HEK293 (cell line): ENCODE measurements at regions not wholly inside any gene's neighbourhood (a gene's known extent, or its start where the extent isn't known, plus 50 kb on each side); places are given as distances from the start of the nearest gene placed in this dataset.

Experiments used
- CTCF ChIA-PET: fragments of 350-600 bp; formaldehyde crosslinking; extraction: SDS; loops from one replicate; lab custom pipeline; 2021; ENCODE audit warnings: antibody characterized with exemption; lab: Yijun Ruan, JAX
- POLR2A ChIA-PET: fragments of 300-600 bp; formaldehyde crosslinking; extraction: SDS; loops from one replicate; lab custom pipeline; 2020; ENCODE audit warnings: antibody characterized with exemption, inconsistent platforms; lab: Yijun Ruan, JAX
- H3K27ac ChIP-seq: fragments of 200-500 bp; sonication (Bioruptor generic); 2 replicates; pipeline ENCODE4 v1.5.1; 2014; ENCODE audit warnings: low read depth, low read length, control low read depth, inconsistent platforms; ENCODE audit errors: extremely low read depth
- H3K36me3 ChIP-seq, 2 experiments: fragments of 200-500 bp in 1 of 2; sonication (Bioruptor generic) in 1 of 2; 1 replicate in 1 of 2; 2 replicates in 1 of 2; pipeline ENCODE4 v1.5.1; 2014 to 2017; ENCODE audit warnings: inconsistent platforms in 2 of 2, low read length in 2 of 2; ENCODE audit not compliant: control insufficient read depth in 2 of 2, insufficient read depth in 1 of 2
- H3K4me1 ChIP-seq: fragments of 200-500 bp; sonication (Bioruptor generic); 2 replicates; pipeline ENCODE4 v1.5.1; 2014; ENCODE audit warnings: mild to moderate bottlenecking, low read length, inconsistent platforms; ENCODE audit not compliant: control insufficient read depth, insufficient read depth
- H3K4me3 ChIP-seq: 2 replicates; pipeline ENCODE4 v1.5.1; 2011; ENCODE audit warnings: low read depth, mild to moderate bottlenecking, control low read depth, low read length, moderate library complexity
- H3K9me3 ChIP-seq: fragments of 200-500 bp; sonication (Bioruptor generic); 2 replicates; pipeline ENCODE4 v1.5.1; 2014; ENCODE audit warnings: low read depth, low read length, inconsistent platforms; ENCODE audit not compliant: control insufficient read depth, insufficient read depth
- IKZF3 ChIP-seq: fragments of 450-650 bp; IDR thresholded peaks from 2 replicates; pipeline ENCODE4 v1.5.0; 2018; ENCODE audit warnings: missing biosample characterization, mild to moderate bottlenecking, missing genetic modification characterization, moderate library complexity
- SP3 ChIP-seq: fragments of 450-650 bp; formaldehyde crosslinking; IDR thresholded peaks from 2 replicates; pipeline ENCODE4 v1.5.1; 2016; ENCODE audit warnings: missing biosample characterization, missing genetic modification characterization
- ZBTB11 ChIP-seq: fragments of 450-650 bp; formaldehyde crosslinking; conservative IDR thresholded peaks from 2 replicates; pipeline ENCODE4 v1.5.1; 2016; ENCODE audit warnings: low read depth, missing biosample characterization, missing genetic modification characterization
- ZBTB8A ChIP-seq: fragments of 450-650 bp; formaldehyde crosslinking; IDR thresholded peaks from 2 replicates; pipeline ENCODE4 v1.5.1; 2016; ENCODE audit warnings: missing biosample characterization, missing genetic modification characterization
- ZFP3 ChIP-seq: fragments of 450-650 bp; formaldehyde crosslinking; IDR thresholded peaks from 2 replicates; pipeline ENCODE4 v1.5.1; 2016; ENCODE audit warnings: low read depth, missing biosample characterization, missing genetic modification characterization
- ZFP41 ChIP-seq: fragments of 450-650 bp; formaldehyde crosslinking; IDR thresholded peaks from 2 replicates; pipeline ENCODE4 v1.5.1; 2016; ENCODE audit warnings: missing biosample characterization, missing genetic modification characterization, borderline replicate concordance
- ZNF112 ChIP-seq: fragments of 450-650 bp; formaldehyde crosslinking; IDR thresholded peaks from 2 replicates; pipeline ENCODE4 v1.5.0; 2017; ENCODE audit warnings: missing biosample characterization, missing genetic modification characterization
- ZNF175 ChIP-seq: fragments of 450-650 bp; formaldehyde crosslinking; IDR thresholded peaks from 2 replicates; pipeline ENCODE4 v1.5.1; 2016; ENCODE audit warnings: missing biosample characterization, missing genetic modification characterization
- ZNF2 ChIP-seq: fragments of 450-650 bp; formaldehyde crosslinking; IDR thresholded peaks from 2 replicates; pipeline ENCODE4 v1.5.1; 2016; ENCODE audit warnings: missing biosample characterization, missing genetic modification characterization
- ZNF211 ChIP-seq: fragments of 450-650 bp; formaldehyde crosslinking; IDR thresholded peaks from 2 replicates; pipeline ENCODE4 v1.5.1; 2016; ENCODE audit warnings: low read depth, missing biosample characterization, missing genetic modification characterization
- ZNF214 ChIP-seq: fragments of 450-650 bp; formaldehyde crosslinking; IDR thresholded peaks from 2 replicates; pipeline ENCODE4 v1.5.1; 2017; ENCODE audit warnings: missing biosample characterization, mild to moderate bottlenecking, missing genetic modification characterization, borderline replicate concordance
- ZNF23 ChIP-seq: fragments of 450-650 bp; formaldehyde crosslinking; IDR thresholded peaks from 2 replicates; pipeline ENCODE4 v1.5.1; 2016; ENCODE audit warnings: missing biosample characterization, missing genetic modification characterization, borderline replicate concordance
- ZNF350 ChIP-seq: fragments of 450-650 bp; formaldehyde crosslinking; IDR thresholded peaks from 2 replicates; pipeline ENCODE4 v1.5.0; 2017; ENCODE audit warnings: missing biosample characterization, mild to moderate bottlenecking, missing genetic modification characterization
- ZNF549 ChIP-seq: fragments of 450-650 bp; IDR thresholded peaks from 2 replicates; pipeline ENCODE4 v1.5.1; 2018; ENCODE audit warnings: missing biosample characterization, missing genetic modification characterization, mild to moderate bottlenecking, inconsistent platforms, moderate library complexity
- ZNF560 ChIP-seq: fragments of 450-650 bp; formaldehyde crosslinking; IDR thresholded peaks from 2 replicates; pipeline ENCODE4 v1.5.1; 2017; ENCODE audit warnings: missing biosample characterization, missing genetic modification characterization, borderline replicate concordance
- ZNF624 ChIP-seq: fragments of 450-650 bp; formaldehyde crosslinking; IDR thresholded peaks from 2 replicates; pipeline ENCODE4 v1.5.1; 2017; ENCODE audit warnings: missing biosample characterization, missing genetic modification characterization
- ZNF776 ChIP-seq: fragments of 450-650 bp; formaldehyde crosslinking; IDR thresholded peaks from 2 replicates; pipeline ENCODE4 v1.5.0; 2017; ENCODE audit warnings: missing biosample characterization, missing genetic modification characterization, borderline replicate concordance
- ZNF843 ChIP-seq: fragments of 450-650 bp; formaldehyde crosslinking; IDR thresholded peaks from 2 replicates; pipeline ENCODE4 v1.5.1; 2016; ENCODE audit warnings: missing biosample characterization, missing genetic modification characterization
- ZSCAN18 ChIP-seq: fragments of 450-650 bp; formaldehyde crosslinking; IDR thresholded peaks from 2 replicates; pipeline ENCODE4 v1.5.1; 2016; ENCODE audit warnings: missing biosample characterization, missing genetic modification characterization
- TF ChIP-seq, protein P1 (sequence below): fragments of 450-650 bp; formaldehyde crosslinking; IDR thresholded peaks from 2 replicates; pipeline ENCODE4 v1.5.1; 2016; ENCODE audit warnings: missing biosample characterization, missing genetic modification characterization
- TF ChIP-seq, protein P2 (sequence below): fragments of 450-650 bp; formaldehyde crosslinking; IDR thresholded peaks from 2 replicates; pipeline ENCODE4 v1.5.1; 2016; ENCODE audit warnings: missing biosample characterization, missing genetic modification characterization
- TF ChIP-seq, protein P3 (sequence below): fragments of 450-650 bp; IDR thresholded peaks from 2 replicates; pipeline ENCODE4 v1.5.1; 2018; ENCODE audit warnings: missing biosample characterization, missing genetic modification characterization
- TF ChIP-seq, protein P4 (sequence below): fragments of 450-650 bp; formaldehyde crosslinking; IDR thresholded peaks from 2 replicates; pipeline ENCODE4 v1.5.1; 2016; ENCODE audit warnings: missing biosample characterization, missing genetic modification characterization, low read depth

GRCh38 chr14:40346275-40346674, 914.0 kb upstream of the FBXO33 start:
- CTCF ChIA-PET: no interaction called here
- POLR2A ChIA-PET: no interaction called here
- Histone ChIP-seq H3K27ac (no peak overlapping the region), H3K36me3 (no peaks in the 10 kb centered on the region), H3K4me3 (no peak overlapping the region), H3K9me3 (no peaks in the 10 kb centered on the region), H3K4me1 (no peaks in the 10 kb centered on the region)
- TF ChIP-seq IKZF3 (no peak), ZNF112 (tag by site-specific recombination) (no peak), ZNF776 (tag by site-specific recombination) (no peak), SP3 (no peak), ZBTB11 (tag by site-specific recombination) (no peak), ZNF350 (tag by site-specific recombination) (no peak), ZFP41 (tag by site-specific recombination) (no peak)
- TF ChIP-seq, protein P1, sequence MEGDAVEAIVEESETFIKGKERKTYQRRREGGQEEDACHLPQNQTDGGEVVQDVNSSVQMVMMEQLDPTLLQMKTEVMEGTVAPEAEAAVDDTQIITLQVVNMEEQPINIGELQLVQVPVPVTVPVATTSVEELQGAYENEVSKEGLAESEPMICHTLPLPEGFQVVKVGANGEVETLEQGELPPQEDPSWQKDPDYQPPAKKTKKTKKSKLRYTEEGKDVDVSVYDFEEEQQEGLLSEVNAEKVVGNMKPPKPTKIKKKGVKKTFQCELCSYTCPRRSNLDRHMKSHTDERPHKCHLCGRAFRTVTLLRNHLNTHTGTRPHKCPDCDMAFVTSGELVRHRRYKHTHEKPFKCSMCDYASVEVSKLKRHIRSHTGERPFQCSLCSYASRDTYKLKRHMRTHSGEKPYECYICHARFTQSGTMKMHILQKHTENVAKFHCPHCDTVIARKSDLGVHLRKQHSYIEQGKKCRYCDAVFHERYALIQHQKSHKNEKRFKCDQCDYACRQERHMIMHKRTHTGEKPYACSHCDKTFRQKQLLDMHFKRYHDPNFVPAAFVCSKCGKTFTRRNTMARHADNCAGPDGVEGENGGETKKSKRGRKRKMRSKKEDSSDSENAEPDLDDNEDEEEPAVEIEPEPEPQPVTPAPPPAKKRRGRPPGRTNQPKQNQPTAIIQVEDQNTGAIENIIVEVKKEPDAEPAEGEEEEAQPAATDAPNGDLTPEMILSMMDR (tag by site-specific recombination): no peak

DNA sequence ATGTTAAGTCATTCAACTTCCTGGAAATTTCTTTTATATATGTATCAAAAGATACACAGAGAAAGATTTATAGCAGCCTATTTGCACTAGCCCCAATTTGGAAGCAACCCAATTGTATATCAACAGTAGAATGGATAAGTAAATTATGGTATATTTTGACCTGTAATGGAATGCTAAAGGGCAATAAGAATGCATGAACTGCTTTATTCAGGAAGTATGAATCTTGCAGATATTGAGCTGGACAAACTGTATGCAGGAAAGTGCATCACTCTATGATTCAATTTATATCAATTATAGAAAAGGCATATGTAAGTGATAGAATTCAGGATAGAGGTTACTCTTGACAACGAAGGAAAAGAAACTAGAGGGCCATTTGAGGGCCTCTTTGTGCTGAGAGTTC, 913.1 kb upstream of the FBXO33 start:
- no peak overlapping the region for H3K27ac ChIP-seq
- ChIA-PET POLR2A (no interaction called here), CTCF (interaction anchor here (0.7 kb wide), 1 partner anchor 364 kb away, joined by 3 read pairs; no protein-coding TSS in a partner anchor)
- no peaks in the 10 kb centered on the region for H3K9me3 ChIP-seq
- no peak overlapping the region for H3K4me3 ChIP-seq
- H3K36me3 ChIP-seq: no peaks in the 10 kb centered on the region
- no peaks in the 10 kb centered on the region for H3K4me1 ChIP-seq
- no peak for TF ChIP-seq ZNF843 (tag by site-specific recombination)
- no peak for TF ChIP-seq ZNF175 (tag by site-specific recombination)
- TF ChIP-seq ZNF2 (tag by site-specific recombination): no peak
- no peak for TF ChIP-seq ZNF549 (tag by site-specific recombination)
- TF ChIP-seq ZNF23 (tag by site-specific recombination): no peak
- TF ChIP-seq ZFP3: no peak
- TF ChIP-seq ZNF624: no peak
- TF ChIP-seq, protein P2, sequence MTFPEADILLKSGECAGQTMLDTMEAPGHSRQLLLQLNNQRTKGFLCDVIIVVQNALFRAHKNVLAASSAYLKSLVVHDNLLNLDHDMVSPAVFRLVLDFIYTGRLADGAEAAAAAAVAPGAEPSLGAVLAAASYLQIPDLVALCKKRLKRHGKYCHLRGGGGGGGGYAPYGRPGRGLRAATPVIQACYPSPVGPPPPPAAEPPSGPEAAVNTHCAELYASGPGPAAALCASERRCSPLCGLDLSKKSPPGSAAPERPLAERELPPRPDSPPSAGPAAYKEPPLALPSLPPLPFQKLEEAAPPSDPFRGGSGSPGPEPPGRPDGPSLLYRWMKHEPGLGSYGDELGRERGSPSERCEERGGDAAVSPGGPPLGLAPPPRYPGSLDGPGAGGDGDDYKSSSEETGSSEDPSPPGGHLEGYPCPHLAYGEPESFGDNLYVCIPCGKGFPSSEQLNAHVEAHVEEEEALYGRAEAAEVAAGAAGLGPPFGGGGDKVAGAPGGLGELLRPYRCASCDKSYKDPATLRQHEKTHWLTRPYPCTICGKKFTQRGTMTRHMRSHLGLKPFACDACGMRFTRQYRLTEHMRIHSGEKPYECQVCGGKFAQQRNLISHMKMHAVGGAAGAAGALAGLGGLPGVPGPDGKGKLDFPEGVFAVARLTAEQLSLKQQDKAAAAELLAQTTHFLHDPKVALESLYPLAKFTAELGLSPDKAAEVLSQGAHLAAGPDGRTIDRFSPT (tag by site-specific recombination): no peak
- TF ChIP-seq, protein P3, sequence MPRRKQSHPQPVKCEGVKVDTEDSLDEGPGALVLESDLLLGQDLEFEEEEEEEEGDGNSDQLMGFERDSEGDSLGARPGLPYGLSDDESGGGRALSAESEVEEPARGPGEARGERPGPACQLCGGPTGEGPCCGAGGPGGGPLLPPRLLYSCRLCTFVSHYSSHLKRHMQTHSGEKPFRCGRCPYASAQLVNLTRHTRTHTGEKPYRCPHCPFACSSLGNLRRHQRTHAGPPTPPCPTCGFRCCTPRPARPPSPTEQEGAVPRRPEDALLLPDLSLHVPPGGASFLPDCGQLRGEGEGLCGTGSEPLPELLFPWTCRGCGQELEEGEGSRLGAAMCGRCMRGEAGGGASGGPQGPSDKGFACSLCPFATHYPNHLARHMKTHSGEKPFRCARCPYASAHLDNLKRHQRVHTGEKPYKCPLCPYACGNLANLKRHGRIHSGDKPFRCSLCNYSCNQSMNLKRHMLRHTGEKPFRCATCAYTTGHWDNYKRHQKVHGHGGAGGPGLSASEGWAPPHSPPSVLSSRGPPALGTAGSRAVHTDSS (tag by site-specific recombination): no peak
- no peak for TF ChIP-seq ZNF211 (tag by site-specific recombination)
- TF ChIP-seq ZNF214: no peak
- TF ChIP-seq ZNF560 (tag by site-specific recombination): no peak
- TF ChIP-seq ZBTB8A (tag by site-specific recombination): no peak
- no peak for TF ChIP-seq ZSCAN18 (tag by site-specific recombination)
- TF ChIP-seq, protein P4, sequence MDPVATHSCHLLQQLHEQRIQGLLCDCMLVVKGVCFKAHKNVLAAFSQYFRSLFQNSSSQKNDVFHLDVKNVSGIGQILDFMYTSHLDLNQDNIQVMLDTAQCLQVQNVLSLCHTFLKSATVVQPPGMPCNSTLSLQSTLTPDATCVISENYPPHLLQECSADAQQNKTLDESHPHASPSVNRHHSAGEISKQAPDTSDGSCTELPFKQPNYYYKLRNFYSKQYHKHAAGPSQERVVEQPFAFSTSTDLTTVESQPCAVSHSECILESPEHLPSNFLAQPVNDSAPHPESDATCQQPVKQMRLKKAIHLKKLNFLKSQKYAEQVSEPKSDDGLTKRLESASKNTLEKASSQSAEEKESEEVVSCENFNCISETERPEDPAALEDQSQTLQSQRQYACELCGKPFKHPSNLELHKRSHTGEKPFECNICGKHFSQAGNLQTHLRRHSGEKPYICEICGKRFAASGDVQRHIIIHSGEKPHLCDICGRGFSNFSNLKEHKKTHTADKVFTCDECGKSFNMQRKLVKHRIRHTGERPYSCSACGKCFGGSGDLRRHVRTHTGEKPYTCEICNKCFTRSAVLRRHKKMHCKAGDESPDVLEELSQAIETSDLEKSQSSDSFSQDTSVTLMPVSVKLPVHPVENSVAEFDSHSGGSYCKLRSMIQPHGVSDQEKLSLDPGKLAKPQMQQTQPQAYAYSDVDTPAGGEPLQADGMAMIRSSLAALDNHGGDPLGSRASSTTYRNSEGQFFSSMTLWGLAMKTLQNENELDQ: no peak
